Stimulated activated CD8-positive, alpha-beta memory T cell treated with anti-CD3 and anti-CD28 coated beads, Interleukin-12 subunit alpha, Interleukin-12 subunit beta, amount 100 ng/mL, for 4 hours (primary cell): ENCODE measurements at regions not wholly inside any gene's neighbourhood (a gene's known extent, or its start where the extent isn't known, plus 50 kb on each side); places are given as distances from the start of the nearest gene placed in this dataset.

Experiments
- DNase-seq: peaks from one replicate; pipeline ENCODE4 v3.0.0-alpha.2; 2020; ENCODE audit warnings: low read depth

DNA sequence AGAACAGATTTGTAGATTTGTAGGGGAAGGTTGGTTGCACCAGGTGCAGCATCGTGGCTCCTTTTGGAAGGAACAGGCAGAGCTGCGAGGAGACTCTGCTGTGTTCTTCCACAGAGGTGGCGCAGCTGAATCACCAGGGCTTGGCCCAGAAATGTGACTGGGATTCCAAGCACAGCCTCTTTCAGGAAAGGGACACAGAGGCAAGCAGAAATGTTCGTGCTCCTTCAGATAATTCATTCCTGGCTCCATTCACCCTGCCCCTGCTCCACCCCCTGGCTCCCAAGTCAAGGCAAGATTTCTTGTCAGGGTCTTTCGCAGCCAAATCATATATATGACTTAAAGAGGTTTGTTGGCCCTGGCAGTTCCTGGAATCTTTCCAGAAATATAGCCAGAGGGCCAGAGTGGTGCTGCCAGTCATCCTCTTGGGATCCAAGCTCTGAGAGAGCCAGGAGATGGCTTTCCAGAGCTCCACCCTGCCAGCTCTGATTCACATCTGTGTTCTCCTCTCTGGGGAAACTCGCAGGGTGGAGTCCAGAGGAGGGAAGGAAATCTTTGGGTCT lies 203.9 kb upstream of the TANK start:
- DNase-seq, result no peak

DNA sequence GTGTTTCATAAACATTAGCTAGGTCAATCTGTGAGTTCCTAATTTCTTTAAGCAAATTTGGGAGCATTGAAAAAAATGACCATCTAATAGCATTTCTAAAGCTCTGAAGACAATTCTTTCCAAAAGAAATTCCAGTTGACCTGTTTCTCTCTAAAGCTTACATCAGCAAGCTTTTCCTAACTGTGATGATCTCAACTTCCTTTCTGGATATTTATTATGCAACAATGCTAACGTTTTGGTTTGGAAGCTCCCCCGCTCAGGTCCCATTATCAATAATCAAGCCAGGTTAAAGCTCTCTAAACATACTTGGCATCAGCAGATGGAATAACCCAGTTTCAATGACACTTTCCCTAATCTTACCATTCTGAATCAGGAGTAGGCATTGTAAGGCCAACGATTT lies 196.3 kb upstream of the TANK start:
- no peak for DNase-seq

GRCh38 chr2:160967523-160967922 lies 192.7 kb upstream of the TANK start:
- DNase-seq, result no peak

DNA sequence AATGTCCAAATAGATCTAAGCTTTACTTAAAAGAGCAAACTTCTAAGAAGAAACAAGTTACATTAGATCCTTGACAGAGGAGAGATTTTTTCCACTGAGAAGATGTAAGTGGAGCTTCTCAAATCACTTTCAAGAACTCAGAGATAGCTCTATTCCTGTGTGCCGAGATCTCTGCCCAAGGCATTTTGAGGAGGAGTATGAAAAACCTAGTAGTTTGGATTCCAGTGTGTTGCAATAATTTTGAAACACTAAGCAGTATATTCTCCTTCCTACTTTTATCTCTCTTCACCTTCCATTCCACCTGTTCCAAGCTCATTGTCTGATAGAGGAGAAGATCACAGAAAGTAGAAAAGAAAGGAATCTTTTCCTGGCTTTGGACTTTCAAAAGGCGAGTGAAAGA lies 192.0 kb upstream of the TANK start:
- DNase-seq, result no peak

- no peak for DNase-seq
Measured at GRCh38 chr2:160970052-160970965, 189.9 kb upstream of the TANK start.

GRCh38 chr2:160973991-160974390 lies 186.2 kb upstream of the TANK start:
- no peak for DNase-seq

DNA sequence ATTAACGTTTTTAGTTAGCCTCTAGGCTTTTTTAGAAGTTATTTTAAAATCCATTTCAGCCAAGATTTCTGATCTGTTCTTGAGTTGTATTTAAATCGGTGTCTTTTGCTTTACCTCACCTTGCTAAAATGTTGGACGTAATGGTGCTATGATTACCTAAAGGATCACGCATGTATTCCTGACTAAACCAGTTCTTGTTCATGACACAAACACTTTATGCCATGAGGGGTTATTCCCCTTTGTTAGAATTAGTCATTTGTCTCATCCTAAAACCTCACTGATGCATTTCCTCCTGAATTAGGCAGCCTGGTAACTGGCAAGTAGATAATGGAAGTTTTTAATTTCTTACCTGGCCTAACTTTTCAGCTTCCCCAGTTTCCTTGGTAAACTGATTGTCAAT lies 185.4 kb upstream of the TANK start:
- no peak for DNase-seq

- DNase-seq, result no peak
Measured at GRCh38 chr2:160976797-160977196, 183.4 kb upstream of the TANK start.

GRCh38 chr2:160977376-160977775 lies 182.9 kb upstream of the TANK start:
- DNase-seq, result no peak

DNA sequence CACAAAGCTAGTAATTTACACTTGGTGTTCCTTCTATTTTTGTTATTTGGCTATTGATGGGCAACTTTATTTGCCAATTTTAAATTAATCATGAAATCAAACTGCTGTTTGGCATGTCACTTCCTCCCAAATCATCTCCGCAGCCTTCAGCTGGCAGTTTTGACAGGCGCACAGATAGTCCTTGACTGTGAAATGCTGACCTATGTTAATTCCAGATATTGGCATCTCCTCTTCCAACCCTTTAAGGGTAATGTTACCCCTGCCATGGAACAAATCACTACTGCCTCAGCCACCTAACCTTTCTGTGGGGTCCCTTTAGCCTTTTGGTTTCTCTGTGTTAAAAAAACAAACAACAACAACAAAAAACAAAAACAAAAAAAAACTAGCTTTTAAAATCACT lies 182.4 kb upstream of the TANK start:
- no peak for DNase-seq

DNA sequence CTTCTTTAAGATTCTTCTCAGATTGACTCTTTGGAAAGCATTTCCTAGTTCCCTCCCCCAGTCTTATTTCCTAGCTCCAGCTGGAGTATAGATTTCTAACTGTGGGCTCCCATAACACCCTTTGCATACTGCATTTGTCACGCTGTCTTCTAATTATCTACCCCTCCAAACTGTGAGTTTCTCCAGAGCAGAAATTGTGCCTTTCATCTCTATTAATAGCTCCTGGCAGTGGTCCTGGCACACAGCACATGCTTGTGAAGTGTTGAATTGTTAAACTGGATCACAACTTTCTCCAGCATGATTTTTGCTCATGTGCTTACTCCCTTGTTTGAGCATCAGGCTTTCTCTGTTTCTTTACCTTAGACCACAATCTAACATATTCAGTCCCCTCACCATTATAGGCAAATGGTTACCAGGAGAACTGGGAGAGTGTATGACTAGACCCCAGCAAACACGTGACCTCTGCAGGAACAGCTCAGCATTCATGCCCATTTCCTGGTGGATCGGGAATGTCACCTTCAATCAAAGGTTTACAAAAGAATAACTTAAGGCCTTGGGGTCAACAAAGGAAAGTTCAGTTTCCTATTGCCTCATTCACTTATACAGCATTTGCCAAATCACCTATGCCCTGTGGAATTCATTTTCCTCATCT lies 175.7 kb upstream of the TANK start:
- DNase-seq, result no peak

DNA sequence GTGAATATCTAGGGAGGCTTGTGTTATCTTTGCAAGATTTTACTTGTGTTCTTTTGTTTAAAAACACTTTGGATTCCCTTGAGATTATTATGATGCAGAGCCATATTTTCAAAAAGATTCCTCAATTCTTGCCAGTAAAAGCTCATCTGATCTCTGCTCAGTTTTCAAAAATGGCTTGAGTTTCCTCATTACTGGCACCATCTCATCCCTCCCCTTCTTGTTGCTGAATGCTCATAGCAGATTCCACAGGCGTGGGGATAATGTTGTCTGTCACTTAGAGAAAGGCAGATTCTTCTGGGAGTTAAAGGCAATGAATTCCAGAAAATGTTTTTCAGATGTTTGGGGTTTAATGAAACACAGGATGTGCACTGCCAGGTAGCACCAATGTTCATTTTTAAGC lies 170.4 kb upstream of the TANK start:
- DNase-seq, result no peak

- DNase-seq, result no peak
Measured at GRCh38 chr2:160993654-160994061, 166.6 kb upstream of the TANK start.

GRCh38 chr2:160994141-160995002 lies 165.9 kb upstream of the TANK start:
- DNase-seq, result peak; percentile 22

GRCh38 chr2:160996584-160996983 lies 163.6 kb upstream of the TANK start:
- no peak for DNase-seq

GRCh38 chr2:161004379-161004778 lies 155.8 kb upstream of the TANK start:
- DNase-seq, result no peak

DNA sequence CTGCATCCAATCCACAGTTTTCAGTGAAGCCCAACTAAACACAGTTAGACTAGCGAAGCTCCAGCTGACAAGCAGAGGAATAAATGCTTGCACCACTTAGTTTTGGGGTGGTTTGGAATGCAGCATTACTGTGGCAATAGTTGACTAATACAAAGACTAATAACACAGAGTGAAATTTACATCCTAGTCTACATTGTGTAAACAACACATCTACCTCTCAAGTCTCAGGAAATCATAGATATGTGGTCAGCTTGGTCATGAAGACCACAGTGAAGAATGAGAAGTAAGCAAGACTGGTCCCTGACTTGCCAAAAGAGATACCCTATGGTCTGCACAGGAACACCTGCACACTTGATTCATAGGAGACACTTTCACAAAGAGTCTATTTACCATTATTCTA lies 155.1 kb upstream of the TANK start:
- DNase-seq, result no peak

DNA sequence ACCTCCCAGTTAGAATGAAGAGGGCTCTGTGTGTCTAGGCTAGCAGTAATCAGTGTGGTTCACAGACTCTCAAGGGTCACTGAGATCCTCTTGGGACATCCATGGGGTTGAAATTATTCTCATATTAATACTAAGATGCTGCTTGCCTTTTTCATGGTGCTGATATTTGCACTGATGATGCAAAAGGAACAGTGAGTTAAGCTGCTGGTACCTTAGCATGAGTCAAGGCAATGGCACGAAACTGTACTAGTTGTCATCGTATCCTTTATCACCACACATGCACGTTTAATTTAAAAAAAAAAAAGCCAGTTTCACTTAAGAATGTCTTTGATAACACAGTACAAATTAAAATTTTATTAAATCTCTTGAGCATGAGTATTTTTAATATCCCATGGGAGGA lies 151.9 kb upstream of the TANK start:
- DNase-seq, result no peak

DNA sequence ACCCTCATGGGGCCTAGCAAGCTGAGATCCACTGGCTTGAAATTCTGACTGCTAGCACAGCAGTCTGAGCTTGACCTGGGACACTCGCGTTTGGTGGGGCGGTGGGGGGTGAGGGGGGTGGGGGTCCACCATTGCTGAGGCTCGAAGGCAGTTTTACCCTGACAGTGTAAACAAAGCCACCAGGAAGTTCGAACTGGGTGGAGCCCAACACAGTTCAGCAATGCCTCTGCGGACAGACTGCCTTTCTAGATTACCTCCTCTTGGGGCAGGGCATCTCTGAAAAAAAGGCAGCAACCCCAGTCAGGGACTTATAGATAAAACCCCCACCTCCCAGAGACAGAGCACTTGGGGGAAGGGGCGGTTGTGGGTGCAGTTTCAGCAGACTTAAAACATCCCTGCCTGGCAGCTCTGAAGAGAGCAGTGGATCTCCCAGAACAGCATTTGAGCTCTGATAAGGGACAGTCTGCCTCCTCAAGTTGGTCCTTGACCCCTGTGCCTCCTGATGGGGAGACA lies 149.7 kb upstream of the TANK start:
- no peak for DNase-seq

DNA sequence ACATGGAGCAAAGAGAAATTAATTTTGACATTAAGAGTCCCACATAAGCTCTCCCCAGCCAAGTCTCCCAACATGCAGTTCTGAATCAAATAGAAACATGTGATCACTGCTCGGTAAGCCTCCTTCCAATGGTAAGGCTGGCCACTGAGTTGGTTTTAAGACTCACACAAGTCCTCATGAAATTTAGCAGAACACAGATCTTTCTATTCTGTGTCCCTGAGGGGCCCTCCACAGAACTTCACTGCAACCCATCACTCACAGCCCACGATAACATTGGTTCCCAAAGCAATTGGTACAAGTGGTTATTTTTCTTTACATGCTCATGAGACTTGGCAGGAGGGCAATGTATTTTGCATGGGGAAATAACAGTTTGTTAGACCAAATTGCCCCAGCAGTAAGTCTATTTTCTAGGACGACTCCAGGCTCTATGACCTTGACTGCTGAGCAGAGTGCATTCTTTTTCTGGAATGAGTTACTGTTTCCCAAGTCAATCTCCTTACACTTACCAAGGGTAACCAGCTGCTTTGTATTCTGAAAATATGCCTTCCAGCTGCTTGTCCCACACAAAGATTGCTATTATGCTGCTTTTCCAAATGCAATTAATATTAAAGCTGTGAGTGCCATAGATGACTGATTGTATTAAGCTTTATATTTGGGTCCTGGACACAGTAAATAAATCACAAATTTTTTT lies 142.3 kb upstream of the TANK start:
- DNase-seq, result no peak

GRCh38 chr2:161019311-161019710 lies 140.9 kb upstream of the TANK start:
- no peak for DNase-seq

GRCh38 chr2:161020437-161020836 lies 139.8 kb upstream of the TANK start:
- no peak for DNase-seq
